HFF-Myc (cell line): ENCODE measurements at regions not wholly inside any gene's neighbourhood (a gene's known extent, or its start where the extent isn't known, plus 50 kb on each side); places are given as distances from the start of the nearest gene placed in this dataset.

ENCODE experiments used
- DNase-seq: peaks from one replicate; pipeline ENCODE4 v3.0.0-alpha.2; 2011; ENCODE audit warnings: low read depth; ENCODE audit errors: extremely low read depth
- H3K4me3 ChIP-seq: replicated peaks from 2 replicates; pipeline ENCODE4 v1.5.1; 2011; ENCODE audit warnings: low read depth, mild to moderate bottlenecking, control low read depth, low read length
- CTCF ChIP-seq: IDR thresholded peaks from 2 replicates; pipeline ENCODE4 v1.5.1; 2012; ENCODE audit warnings: mild to moderate bottlenecking, low read depth, low read length, control low read depth; ENCODE audit errors: missing control alignments

- DNase-seq, result no peak
- no peak for TF ChIP-seq CTCF
- H3K4me3 ChIP-seq, result no peak overlapping the region
These were observed 105.5 kb downstream of the SHANK2 start for GRCh38 chr11:71146846-71147245.

- no peak for DNase-seq
- no peak overlapping the region for H3K4me3 ChIP-seq
- TF ChIP-seq CTCF, result no peak
These were observed 106.2 kb downstream of the SHANK2 start for GRCh38 chr11:71145988-71146824.

GRCh38 chr11:71145368-71145767, 107.0 kb downstream of the SHANK2 start:
- DNase-seq, result no peak
- no peak overlapping the region for H3K4me3 ChIP-seq
- no peak for TF ChIP-seq CTCF

- H3K4me3 ChIP-seq, result no peak overlapping the region
- no peak for TF ChIP-seq CTCF
- DNase-seq, result no peak
These were observed 107.6 kb downstream of the SHANK2 start for GRCh38 chr11:71144736-71145135.

GRCh38 chr11:71144010-71144409, 108.4 kb downstream of the SHANK2 start:
- TF ChIP-seq CTCF, result no peak
- DNase-seq, result no peak
- H3K4me3 ChIP-seq, result no peak overlapping the region

GRCh38 chr11:71140206-71140919, 112.0 kb downstream of the SHANK2 start:
- no peak for DNase-seq
- no peak overlapping the region for H3K4me3 ChIP-seq
- TF ChIP-seq CTCF, result no peak
